ENCODE measurements at regions not wholly inside any gene's neighbourhood (a gene's known extent, or its start where the extent isn't known, plus 50 kb on each side); places are given as distances from the start of the nearest gene placed in this dataset.

DNA sequence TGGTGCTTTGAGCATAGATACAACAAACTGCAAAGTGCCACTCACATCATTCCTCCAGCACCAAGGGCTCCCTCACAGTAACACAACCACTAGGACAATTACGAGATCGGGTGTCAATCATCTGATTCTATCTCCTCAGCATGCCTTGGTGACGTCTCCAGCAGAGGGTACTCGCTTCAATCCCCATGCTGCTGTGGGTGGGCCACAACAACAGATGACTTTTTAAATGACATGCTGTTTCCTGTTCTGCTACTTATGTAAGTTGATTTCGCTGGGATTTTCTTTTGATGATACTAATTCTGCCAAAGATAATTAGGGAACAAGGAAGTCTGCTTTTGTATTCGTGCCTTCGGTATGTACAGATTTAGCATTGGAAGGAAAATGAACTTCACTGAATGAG, 1113.0 kb downstream of the BCL11A start:
- Mint-ChIP-seq H3K4me3 (no peak overlapping the region), H3K4me1 (ENCODE audit: low read depth) (no peaks in the 10 kb centered on the region), H3K27me3 (ENCODE audit: insufficient read depth) (no peaks in the 10 kb centered on the region), H3K27ac (no peak overlapping the region), H3K36me3 (ENCODE audit: low read depth) (peaks cover under 1% of the 10 kb centered on the region; the same call in 1 of the 2 replicates), H3K9me3 (peaks cover 32% of the 10 kb centered on the region)
- no peak for DNase-seq
- TF ChIP-seq, protein P1, sequence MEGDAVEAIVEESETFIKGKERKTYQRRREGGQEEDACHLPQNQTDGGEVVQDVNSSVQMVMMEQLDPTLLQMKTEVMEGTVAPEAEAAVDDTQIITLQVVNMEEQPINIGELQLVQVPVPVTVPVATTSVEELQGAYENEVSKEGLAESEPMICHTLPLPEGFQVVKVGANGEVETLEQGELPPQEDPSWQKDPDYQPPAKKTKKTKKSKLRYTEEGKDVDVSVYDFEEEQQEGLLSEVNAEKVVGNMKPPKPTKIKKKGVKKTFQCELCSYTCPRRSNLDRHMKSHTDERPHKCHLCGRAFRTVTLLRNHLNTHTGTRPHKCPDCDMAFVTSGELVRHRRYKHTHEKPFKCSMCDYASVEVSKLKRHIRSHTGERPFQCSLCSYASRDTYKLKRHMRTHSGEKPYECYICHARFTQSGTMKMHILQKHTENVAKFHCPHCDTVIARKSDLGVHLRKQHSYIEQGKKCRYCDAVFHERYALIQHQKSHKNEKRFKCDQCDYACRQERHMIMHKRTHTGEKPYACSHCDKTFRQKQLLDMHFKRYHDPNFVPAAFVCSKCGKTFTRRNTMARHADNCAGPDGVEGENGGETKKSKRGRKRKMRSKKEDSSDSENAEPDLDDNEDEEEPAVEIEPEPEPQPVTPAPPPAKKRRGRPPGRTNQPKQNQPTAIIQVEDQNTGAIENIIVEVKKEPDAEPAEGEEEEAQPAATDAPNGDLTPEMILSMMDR (IDR thresholded peaks at IDR 0.05) = no peak

DNA sequence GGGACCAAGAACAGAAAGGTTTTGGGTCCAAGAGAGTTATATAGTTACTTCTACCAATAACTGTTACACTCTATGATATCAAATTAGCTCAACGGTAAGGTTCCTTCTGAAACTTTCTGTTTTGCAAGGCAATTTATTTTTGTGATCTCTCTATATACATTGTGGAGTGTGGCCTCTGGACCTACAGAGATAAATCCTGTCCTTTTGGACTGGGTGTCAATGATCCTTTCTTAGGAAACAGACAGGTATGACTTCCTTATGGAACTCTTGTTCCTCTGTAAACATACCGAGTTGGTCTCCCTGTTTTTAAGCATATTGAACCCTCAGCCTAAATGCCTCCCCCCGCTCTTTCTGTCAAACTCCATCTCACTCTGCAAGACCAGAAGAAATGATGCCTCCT, 1117.8 kb downstream of the BCL11A start:
- Mint-ChIP-seq H3K27me3 (ENCODE audit: insufficient read depth) (no peaks in the 10 kb centered on the region; the same call in 1 of the 2 replicates), H3K4me3 (no peak overlapping the region), H3K9me3 (peaks cover 48% of the 10 kb centered on the region), H3K4me1 (ENCODE audit: low read depth) (no peaks in the 10 kb centered on the region), H3K36me3 (ENCODE audit: low read depth) (peaks cover 7% of the 10 kb centered on the region; the same call in 1 of the 2 replicates), H3K27ac (no peak overlapping the region)
- TF ChIP-seq, protein P1 (IDR thresholded peaks at IDR 0.05) = no peak
- no peak for DNase-seq

DNA sequence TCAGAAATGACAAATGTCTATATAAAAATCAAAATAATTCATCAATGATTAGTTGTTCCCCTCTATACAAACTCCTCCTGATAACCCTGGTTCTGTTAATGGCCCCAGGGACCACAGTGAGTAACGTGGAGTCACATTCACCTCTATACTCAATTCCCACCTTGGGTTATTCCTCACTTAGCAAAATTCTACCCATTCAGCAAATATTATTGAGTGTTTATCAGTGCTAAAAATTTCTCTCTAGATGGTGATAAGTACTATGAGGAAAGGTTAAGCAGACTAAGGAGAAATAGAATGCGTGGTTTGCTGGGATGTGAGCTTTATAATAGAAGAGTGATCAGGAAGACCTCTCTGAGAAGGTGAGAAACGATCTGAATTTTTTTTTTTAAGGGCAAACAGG, 1124.5 kb downstream of the BCL11A start:
- no peaks in the 10 kb centered on the region for H3K27me3 Mint-ChIP-seq (ENCODE audit: insufficient read depth)
- no peak overlapping the region for H3K4me3 Mint-ChIP-seq
- TF ChIP-seq, protein P1 (IDR thresholded peaks at IDR 0.05) = no peak
- H3K36me3 Mint-ChIP-seq (ENCODE audit: low read depth) = peaks cover 7% of the 10 kb centered on the region; the same call in 1 of the 2 replicates
- H3K4me1 Mint-ChIP-seq (ENCODE audit: low read depth) = no peaks in the 10 kb centered on the region
- H3K9me3 Mint-ChIP-seq = peaks cover 59% of the 10 kb centered on the region
- DNase-seq = no peak
- no peak overlapping the region for H3K27ac Mint-ChIP-seq

DNA sequence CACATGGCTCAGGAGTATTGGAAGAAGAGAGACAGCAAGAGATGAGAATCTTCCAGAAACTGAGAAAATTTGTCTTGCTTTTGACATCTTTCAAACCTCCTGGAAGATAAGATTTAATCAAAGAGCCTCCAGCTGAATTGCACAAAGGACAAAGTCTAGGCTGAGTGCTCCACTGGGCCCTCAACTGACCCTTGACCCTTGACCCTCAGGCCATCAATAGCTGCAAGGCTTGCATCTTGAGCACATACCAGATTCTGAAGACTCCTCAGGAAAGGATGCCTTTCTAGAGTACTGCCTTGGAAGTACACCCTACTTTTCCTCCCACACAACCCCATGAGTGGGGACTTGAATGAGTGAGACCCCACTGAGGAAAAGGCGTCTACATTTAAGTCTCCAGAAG, 1125.5 kb downstream of the BCL11A start:
- Mint-ChIP-seq H3K9me3 (peaks cover 56% of the 10 kb centered on the region), H3K27me3 (ENCODE audit: insufficient read depth) (no peaks in the 10 kb centered on the region), H3K27ac (no peak overlapping the region), H3K4me3 (no peak overlapping the region), H3K4me1 (ENCODE audit: low read depth) (no peaks in the 10 kb centered on the region), H3K36me3 (ENCODE audit: low read depth) (peaks cover 7% of the 10 kb centered on the region; the same call in 1 of the 2 replicates)
- DNase-seq = no peak
- TF ChIP-seq, protein P1 (IDR thresholded peaks at IDR 0.05) = no peak

DNA sequence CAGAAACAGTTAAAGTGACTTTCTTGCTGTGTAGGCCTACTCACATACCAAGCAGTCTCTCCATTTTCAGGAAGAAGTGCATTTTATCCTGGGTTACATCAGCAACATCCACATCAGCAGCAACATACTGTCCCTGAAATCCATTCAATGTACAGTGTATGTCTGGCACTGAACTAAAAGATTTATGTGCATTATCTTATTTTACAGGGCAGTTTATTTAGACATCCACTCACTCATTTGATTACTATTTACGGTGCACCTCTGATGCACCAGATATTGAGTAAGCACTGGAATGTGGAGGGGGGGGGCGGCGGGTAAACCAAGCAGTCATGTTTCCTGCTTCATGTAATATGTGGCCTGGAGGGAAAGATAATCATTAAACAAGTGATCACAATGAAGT, 1128.2 kb downstream of the BCL11A start:
- no peak overlapping the region for H3K4me3 Mint-ChIP-seq
- no peak for DNase-seq
- H3K36me3 Mint-ChIP-seq (ENCODE audit: low read depth) = no peaks in the 10 kb centered on the region
- no peak overlapping the region for H3K27ac Mint-ChIP-seq
- TF ChIP-seq, protein P1 (IDR thresholded peaks at IDR 0.05) = no peak
- H3K27me3 Mint-ChIP-seq (ENCODE audit: insufficient read depth) = no peaks in the 10 kb centered on the region
- H3K9me3 Mint-ChIP-seq = peaks cover 52% of the 10 kb centered on the region
- no peaks in the 10 kb centered on the region for H3K4me1 Mint-ChIP-seq (ENCODE audit: low read depth)

Data from HFFc6 (cell line).